Brain microvascular endothelial cell (primary cell): ENCODE measurements at regions not wholly inside any gene's neighbourhood (a gene's known extent, or its start where the extent isn't known, plus 50 kb on each side); places are given as distances from the start of the nearest gene placed in this dataset.
"Not testable (repeated sequence)": the region's sequence is repeated elsewhere in the genome, so short reads cannot be mapped to it uniquely, and the experiment has no call there.

ENCODE experiments used
- DNase-seq: peaks from one replicate; pipeline ENCODE4 v3.0.0-alpha.2; 2020
- H3K27ac ChIP-seq: fragments of 250-450 bp; sonication (Bioruptor Pico); 2 replicates; pipeline ENCODE4 v1.5.1; 2020; ENCODE audit warnings: mild to moderate bottlenecking, moderate library complexity
- H3K27me3 ChIP-seq: fragments of 250-450 bp; sonication (Bioruptor Pico); replicated peaks from 2 replicates; pipeline ENCODE4 v1.5.1; 2020; ENCODE audit warnings: mild to moderate bottlenecking
- H3K36me3 ChIP-seq: fragments of 250-450 bp; sonication (Bioruptor Pico); replicated peaks from 2 replicates; pipeline ENCODE4 v1.5.1; 2020; ENCODE audit warnings: mild to moderate bottlenecking
- H3K4me3 ChIP-seq: 2 replicates; pipeline ENCODE4 v1.5.1; 2011; ENCODE audit warnings: low read depth, mild to moderate bottlenecking, control low read depth, low read length, moderate library complexity
- CTCF ChIP-seq: IDR thresholded peaks from 2 replicates; pipeline ENCODE4 v1.5.1; 2011; ENCODE audit warnings: low read depth, mild to moderate bottlenecking, moderate library complexity, low read length, control low read depth, inconsistent platforms; ENCODE audit errors: missing control alignments
- in situ Hi-C: cut with HindIII; loops from 2 replicates; pipeline ENCODE4 v1.10.0; 2017; ENCODE audit warnings: low sequenced_read_pairs, low pct_ligation_motif_present

- H3K36me3 ChIP-seq, in situ Hi-C loops, H3K27ac ChIP-seq, H3K4me3 ChIP-seq, H3K27me3 ChIP-seq, DNase-seq: not testable (repeated sequence)
Observed at GRCh38 chr16:31581065-31581464, 53.4 kb downstream of the AHSP start.

- DNase-seq, H3K27me3 ChIP-seq, H3K27ac ChIP-seq, H3K4me3 ChIP-seq, H3K36me3 ChIP-seq, in situ Hi-C loops: not testable (repeated sequence)
Observed at GRCh38 chr16:31601737-31602384, 74.2 kb downstream of the AHSP start.

GRCh38 chr16:31618130-31618529, 90.4 kb downstream of the AHSP start:
- no peak for TF ChIP-seq CTCF
- H3K27me3 ChIP-seq = no peaks in the 10 kb centered on the region
- DNase-seq = no peak

GRCh38 chr16:31636433-31636832, 108.7 kb downstream of the AHSP start:
- Histone ChIP-seq H3K27ac (no peak overlapping the region), H3K4me3 (no peak overlapping the region), H3K36me3 (no peaks in the 10 kb centered on the region), H3K27me3 (no peaks in the 10 kb centered on the region)
- no peak for TF ChIP-seq CTCF
- no peak for DNase-seq
- in situ Hi-C loops = no loop called here

More at GRCh38 chr16:31618130-31618529, 90.4 kb downstream of the AHSP start:
- in situ Hi-C loops = no loop called here
- no peak overlapping the region for H3K4me3 ChIP-seq
- H3K27ac ChIP-seq = no peak overlapping the region
- H3K36me3 ChIP-seq = no peaks in the 10 kb centered on the region

- DNase-seq = no peak
- no peak for TF ChIP-seq CTCF
- Histone ChIP-seq H3K27me3 (no peaks in the 10 kb centered on the region), H3K36me3 (no peaks in the 10 kb centered on the region), H3K27ac (no peak overlapping the region), H3K4me3 (no peak overlapping the region)
- in situ Hi-C loops = no loop called here
Observed at GRCh38 chr16:31641279-31641678, 113.6 kb downstream of the AHSP start.

- H3K27ac ChIP-seq, H3K4me3 ChIP-seq, DNase-seq, H3K27me3 ChIP-seq, in situ Hi-C loops, H3K36me3 ChIP-seq: not testable (repeated sequence)
Observed at GRCh38 chr16:31655674-31656073, 128.0 kb downstream of the AHSP start.

- in situ Hi-C loops = no loop called here
- H3K36me3 ChIP-seq = no peaks in the 10 kb centered on the region
- H3K27me3 ChIP-seq = no peaks in the 10 kb centered on the region
- TF ChIP-seq CTCF = no peak
- H3K27ac ChIP-seq = no peak overlapping the region
- peak; percentile 0 for DNase-seq
- no peak overlapping the region for H3K4me3 ChIP-seq
Observed at GRCh38 chr16:31664683-31665482, 137.2 kb downstream of the AHSP start.
